SK-N-SH (cell line): ENCODE measurements at regions not wholly inside any gene's neighbourhood (a gene's known extent, or its start where the extent isn't known, plus 50 kb on each side); places are given as distances from the start of the nearest gene placed in this dataset.

ENCODE experiments used
- CTCF ChIA-PET: fragments of 300-600, 350-600 bp; formaldehyde crosslinking; extraction: SDS; loops from one replicate; lab custom pipeline; 2021; lab: Yijun Ruan, JAX
- POLR2A ChIA-PET: fragments of 350-600 bp; sonication (Branson Sonifier 250); formaldehyde crosslinking; extraction: SDS; loops from one replicate; lab custom pipeline; 2020; ENCODE audit warnings: antibody characterized with exemption, inconsistent platforms; lab: Yijun Ruan, JAX
- DNase-seq: peaks from one replicate; pipeline ENCODE4 v3.0.0; 2012
- H2AFZ ChIP-seq: fragments of 200-600 bp; sonication (generic); 2 replicates; pipeline ENCODE4 v1.8.1; 2016; ENCODE audit warnings: antibody characterized with exemption, mild to moderate bottlenecking, low read depth
- H3F3A ChIP-seq: fragments of 200-600 bp; sonication (generic); replicated peaks from 2 replicates; pipeline ENCODE3; 2016; ENCODE audit warnings: antibody characterized with exemption, mild to moderate bottlenecking; ENCODE audit not compliant: insufficient read depth
- H3K27ac ChIP-seq, 2 experiments: fragments of 200-500 bp in 1 of 2; fragments of 200-600 bp in 1 of 2; sonication (Bioruptor generic) in 1 of 2; sonication (generic), shearing (Covaris generic) in 1 of 2; 2 replicates each; pipeline versions ENCODE4 v1.5.1 to v1.6.1; 2014 to 2016; ENCODE audit warnings: low read depth in 2 of 2, inconsistent platforms in 1 of 2, low read length in 1 of 2, mild to moderate bottlenecking in 1 of 2, mixed read lengths in 1 of 2
- H3K27me3 ChIP-seq: fragments of 200-600 bp; sonication (generic), shearing (Covaris generic); 2 replicates; pipeline ENCODE4 v1.6.1; 2016; ENCODE audit warnings: mixed run types; ENCODE audit not compliant: insufficient read depth
- H3K36me3 ChIP-seq, 2 experiments: fragments of 200-500 bp in 1 of 2; fragments of 200-600 bp in 1 of 2; sonication (Bioruptor generic) in 1 of 2; sonication (generic) in 1 of 2; replicated peaks in 1 of 2; 2 replicates each; pipeline versions ENCODE3 to v1.5.1; 2014 to 2016; ENCODE audit warnings: low read length in 1 of 2, mild to moderate bottlenecking in 1 of 2; ENCODE audit not compliant: insufficient read depth in 2 of 2, control insufficient read depth in 1 of 2
- H3K4me1 ChIP-seq, 2 experiments: fragments of 200-500 bp in 1 of 2; fragments of 200-600 bp in 1 of 2; sonication (Bioruptor generic) in 1 of 2; sonication (generic), shearing (Covaris generic) in 1 of 2; 2 replicates each; pipeline versions ENCODE4 v1.5.1 to v1.6.1; 2014 to 2016; ENCODE audit warnings: low read depth in 1 of 2, low read length in 1 of 2, mixed run types in 1 of 2; ENCODE audit not compliant: insufficient read depth in 2 of 2, control insufficient read depth in 1 of 2
- H3K4me2 ChIP-seq: fragments of 200-600 bp; sonication (generic), shearing (Covaris generic); 2 replicates; pipeline ENCODE4 v1.6.1; 2017; ENCODE audit warnings: mixed run types
- H3K4me3 ChIP-seq, 2 experiments: fragments of 200-500 bp in 1 of 2; fragments of 200-600 bp in 1 of 2; sonication (Bioruptor generic) in 1 of 2; sonication (generic), shearing (Covaris generic) in 1 of 2; 2 replicates each; pipeline versions ENCODE4 v1.5.1 to v1.8.1; 2014 to 2016; ENCODE audit warnings: low read depth in 2 of 2, inconsistent platforms in 1 of 2, low read length in 1 of 2, mild to moderate bottlenecking in 1 of 2, mixed read lengths in 1 of 2, moderate library complexity in 1 of 2
- H3K79me2 ChIP-seq: fragments of 200-600 bp; sonication (generic); 2 replicates; pipeline ENCODE4 v1.8.1; 2017; ENCODE audit warnings: mild to moderate bottlenecking; ENCODE audit not compliant: insufficient read depth
- H3K9ac ChIP-seq: fragments of 200-600 bp; sonication (generic); 2 replicates; pipeline ENCODE4 v1.6.1; 2017; ENCODE audit warnings: mixed run types
- H3K9me2 ChIP-seq: fragments of 200-600 bp; sonication (generic); 2 replicates; pipeline ENCODE4 v1.6.1; 2017; ENCODE audit warnings: mixed run types
- H3K9me3 ChIP-seq: fragments of 200-600 bp; sonication (generic); 2 replicates; pipeline ENCODE4 v1.6.1; 2017; ENCODE audit warnings: mixed run types, mild to moderate bottlenecking, moderate library complexity
- H4K20me1 ChIP-seq: fragments of 200-600 bp; sonication (generic); 2 replicates; pipeline ENCODE4 v1.6.1; 2017; ENCODE audit warnings: mild to moderate bottlenecking, mixed run types; ENCODE audit not compliant: insufficient read depth
- CTCF ChIP-seq: fragments of 200-600 bp; sonication (generic); IDR thresholded peaks from 2 replicates; pipeline ENCODE4 v1.6.1; 2017; ENCODE audit warnings: antibody characterized with exemption, mild to moderate bottlenecking, moderate library complexity
- ELF1 ChIP-seq: IDR thresholded peaks from 2 replicates; pipeline ENCODE4 v1.4.0; 2012
- EP300 ChIP-seq, 2 experiments: IDR thresholded peaks; 2 replicates each; pipeline versions ENCODE4 v1.4.0 to v1.6.1; 2012; ENCODE audit warnings: borderline replicate concordance in 1 of 2, low read depth in 1 of 2, low read length in 1 of 2
- FOXJ3 ChIP-seq: sonication (generic); formaldehyde crosslinking; IDR thresholded peaks from 2 replicates; pipeline ENCODE4 v1.5.1; 2020; ENCODE audit warnings: mild to moderate bottlenecking, missing genetic modification reagents
- FOXM1 ChIP-seq: IDR thresholded peaks from 2 replicates; pipeline ENCODE4 v1.4.0; 2012; ENCODE audit warnings: low read depth, mild to moderate bottlenecking
- GATA2 ChIP-seq: sonication (generic); formaldehyde crosslinking; IDR thresholded peaks from 2 replicates; pipeline ENCODE4 v1.5.0; 2020; ENCODE audit warnings: mild to moderate bottlenecking, missing genetic modification reagents
- JUND ChIP-seq: IDR thresholded peaks from 2 replicates; pipeline ENCODE4 v1.4.0; 2012
- MEF2A ChIP-seq: IDR thresholded peaks from 2 replicates; pipeline ENCODE4 v1.4.0; 2012; ENCODE audit warnings: low read depth, borderline replicate concordance
- MXI1 ChIP-seq: IDR thresholded peaks from 2 replicates; pipeline ENCODE4 v1.6.1; 2012; ENCODE audit warnings: mild to moderate bottlenecking, low read depth, low read length, improper control_type of control experiment
- PBX3 ChIP-seq: IDR thresholded peaks from 2 replicates; pipeline ENCODE4; 2012
- RAD21 ChIP-seq: IDR thresholded peaks from 2 replicates; pipeline ENCODE4 v1.6.1; 2012; ENCODE audit warnings: mild to moderate bottlenecking, low read length
- RCOR1 ChIP-seq: fragments of 150-350 bp; IDR thresholded peaks from 2 replicates; pipeline ENCODE4 v1.6.1; 2017; ENCODE audit warnings: antibody characterized with exemption, low read length
- RFX5 ChIP-seq: IDR thresholded peaks from 2 replicates; pipeline ENCODE4 v1.6.1; 2012; ENCODE audit warnings: mild to moderate bottlenecking, improper control_type of control experiment, low read length
- SIN3A ChIP-seq: IDR thresholded peaks from 2 replicates; pipeline ENCODE4 v1.6.1; 2012; ENCODE audit warnings: low read depth, mild to moderate bottlenecking, low read length, moderate library complexity, borderline replicate concordance
- SMC3 ChIP-seq: IDR thresholded peaks from 2 replicates; pipeline ENCODE4 v1.6.1; 2012; ENCODE audit warnings: low read depth, low read length, improper control_type of control experiment
- TAF1 ChIP-seq: IDR thresholded peaks from 2 replicates; pipeline ENCODE4 v1.6.1; 2012; ENCODE audit warnings: low read depth, mild to moderate bottlenecking, low read length, moderate library complexity, borderline replicate concordance
- USF1 ChIP-seq: IDR thresholded peaks from 2 replicates; pipeline ENCODE4 v1.4.0; 2012; ENCODE audit warnings: low read depth, borderline replicate concordance
- YY1 ChIP-seq: IDR thresholded peaks from 2 replicates; pipeline ENCODE4 v1.4.0; 2012; ENCODE audit warnings: low read depth, mild to moderate bottlenecking
- WGBS: methylation state at CpG from one replicate; pipeline ENCODE4 v1.1.6; 2017; ENCODE audit warnings: low lambda C conversion rate; 5-methylcytosine and 5-hydroxymethylcytosine counted together
- TF ChIP-seq, protein P1 (sequence below): IDR thresholded peaks from 2 replicates; pipeline ENCODE4 v1.4.0; 2012; ENCODE audit warnings: low read depth, borderline replicate concordance

DNA sequence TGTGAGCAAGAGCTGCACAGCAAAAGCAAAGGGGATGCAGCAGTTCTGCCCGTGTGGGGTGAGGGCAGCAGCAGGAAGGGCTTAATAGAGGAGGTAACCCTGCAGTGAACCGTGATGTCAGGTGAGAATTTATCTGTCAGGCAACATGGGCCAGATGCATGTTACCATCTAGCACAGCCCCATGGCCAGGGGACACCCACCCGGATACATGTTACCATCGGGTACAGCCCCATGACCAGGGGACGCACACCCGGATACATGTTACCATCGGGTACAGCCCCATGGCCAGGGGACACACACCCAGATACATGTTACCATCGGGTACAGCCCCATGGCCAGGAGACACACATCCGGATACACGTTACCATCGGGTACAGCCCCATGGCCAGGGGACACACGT lies 99.4 kb downstream of the RBFOX3 start:
- Histone ChIP-seq H3K4me2 (no peak overlapping the region), H3K79me2 (no peaks in the 10 kb centered on the region), H3K27ac (no peak overlapping the region), H3K4me1 (peaks cover 0 to 11% of the 10 kb centered on the region in 2 experiments; a peak in 1 of 4 replicates), H3K9me2 (no peaks in the 10 kb centered on the region), H4K20me1 (no peaks in the 10 kb centered on the region), H2AFZ (no peak overlapping the region), H3K4me3 (no peak overlapping the region), H3F3A (no peaks in the 10 kb centered on the region), H3K36me3 (no peaks in the 10 kb centered on the region), H3K9ac (no peak overlapping the region), H3K9me3 (no peaks in the 10 kb centered on the region), H3K27me3 (no peaks in the 10 kb centered on the region)
- POLR2A ChIA-PET: no interaction called here
- CTCF ChIA-PET: no interaction called here
- TF ChIP-seq ELF1: no peak
- TF ChIP-seq RAD21: no peak
- no peak for TF ChIP-seq MXI1
- TF ChIP-seq RFX5: no peak
- no peak for TF ChIP-seq USF1
- no peak for TF ChIP-seq MEF2A
- TF ChIP-seq, protein P1, sequence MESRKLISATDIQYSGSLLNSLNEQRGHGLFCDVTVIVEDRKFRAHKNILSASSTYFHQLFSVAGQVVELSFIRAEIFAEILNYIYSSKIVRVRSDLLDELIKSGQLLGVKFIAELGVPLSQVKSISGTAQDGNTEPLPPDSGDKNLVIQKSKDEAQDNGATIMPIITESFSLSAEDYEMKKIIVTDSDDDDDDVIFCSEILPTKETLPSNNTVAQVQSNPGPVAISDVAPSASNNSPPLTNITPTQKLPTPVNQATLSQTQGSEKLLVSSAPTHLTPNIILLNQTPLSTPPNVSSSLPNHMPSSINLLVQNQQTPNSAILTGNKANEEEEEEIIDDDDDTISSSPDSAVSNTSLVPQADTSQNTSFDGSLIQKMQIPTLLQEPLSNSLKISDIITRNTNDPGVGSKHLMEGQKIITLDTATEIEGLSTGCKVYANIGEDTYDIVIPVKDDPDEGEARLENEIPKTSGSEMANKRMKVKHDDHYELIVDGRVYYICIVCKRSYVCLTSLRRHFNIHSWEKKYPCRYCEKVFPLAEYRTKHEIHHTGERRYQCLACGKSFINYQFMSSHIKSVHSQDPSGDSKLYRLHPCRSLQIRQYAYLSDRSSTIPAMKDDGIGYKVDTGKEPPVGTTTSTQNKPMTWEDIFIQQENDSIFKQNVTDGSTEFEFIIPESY: no peak
- TF ChIP-seq SMC3: no peak
- no peak for TF ChIP-seq SIN3A
- no peak for TF ChIP-seq FOXM1
- TF ChIP-seq YY1: no peak
- no peak for TF ChIP-seq GATA2 (CRISPR knock-in tag)
- TF ChIP-seq PBX3: no peak
- TF ChIP-seq JUND: no peak
- no peak for TF ChIP-seq TAF1
- no peak for TF ChIP-seq EP300 (IDR thresholded peaks at IDR 0.05; ENCODE audit: borderline replicate concordance in 1 of 2, low read depth in 1 of 2, low read length in 1 of 2)
- no peak for TF ChIP-seq CTCF
- TF ChIP-seq RCOR1: no peak
- no peak for TF ChIP-seq FOXJ3 (CRISPR knock-in tag)
- 70% methylated on average over 12 of the region's 12 CpGs for WGBS
- no peak for DNase-seq
